Sigmoid colon (tissue), 4 donors: ENCODE measurements at regions not wholly inside any gene's neighbourhood (a gene's known extent, or its start where the extent isn't known, plus 50 kb on each side); places are given as distances from the start of the nearest gene placed in this dataset.

Source experiments
- EP300 ChIP-seq, 4 donors: sonication (generic); formaldehyde crosslinking; IDR thresholded peaks; one replicate each; pipeline ENCODE4 v1.6.1; 2017; ENCODE audit warnings: antibody characterized with exemption in 4 of 4
- POLR2A ChIP-seq, 2 donors: fragments of 450-650 bp; IDR thresholded peaks; one replicate each; pipeline ENCODE4 v1.6.1; 2016; ENCODE audit warnings: antibody characterized with exemption in 2 of 2, mild to moderate bottlenecking in 2 of 2, moderate library complexity in 2 of 2
- POLR2AphosphoS5 ChIP-seq, 4 donors: sonication (generic); formaldehyde crosslinking; IDR thresholded peaks; one replicate each; pipeline ENCODE4 v1.6.1; 2017; ENCODE audit warnings: antibody characterized with exemption in 4 of 4
- TF ChIP-seq, protein P1 (sequence below), 4 experiments: fragments of 450-650 bp in 3 of 4; fragments of 200-600 bp in 1 of 4; IDR thresholded peaks; one replicate each; pipeline ENCODE4 v1.5.1; 2016 to 2019; ENCODE audit warnings: antibody characterized with exemption in 4 of 4, mild to moderate bottlenecking in 3 of 4, moderate library complexity in 2 of 4

DNA sequence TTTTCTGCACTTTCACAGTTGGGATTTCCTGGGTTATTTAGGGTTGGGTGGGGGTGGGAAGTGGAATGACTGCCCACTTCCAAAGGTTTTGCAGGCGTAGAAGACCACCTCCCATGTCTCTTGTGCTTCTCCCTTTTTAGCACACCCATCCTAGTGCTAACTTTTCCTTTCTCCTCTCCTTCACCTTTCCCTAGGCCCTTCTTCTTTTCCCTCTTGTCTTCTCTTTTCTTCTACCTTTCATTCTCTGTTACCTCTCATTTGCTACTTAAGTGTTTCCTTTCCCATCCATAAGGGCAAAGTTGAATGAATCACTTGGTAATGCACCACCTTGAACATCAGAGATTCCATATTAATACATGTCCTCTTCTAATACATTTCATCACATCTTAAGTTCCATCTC, 105.0 kb upstream of the ZNF184 start:
- TF ChIP-seq, protein P1, sequence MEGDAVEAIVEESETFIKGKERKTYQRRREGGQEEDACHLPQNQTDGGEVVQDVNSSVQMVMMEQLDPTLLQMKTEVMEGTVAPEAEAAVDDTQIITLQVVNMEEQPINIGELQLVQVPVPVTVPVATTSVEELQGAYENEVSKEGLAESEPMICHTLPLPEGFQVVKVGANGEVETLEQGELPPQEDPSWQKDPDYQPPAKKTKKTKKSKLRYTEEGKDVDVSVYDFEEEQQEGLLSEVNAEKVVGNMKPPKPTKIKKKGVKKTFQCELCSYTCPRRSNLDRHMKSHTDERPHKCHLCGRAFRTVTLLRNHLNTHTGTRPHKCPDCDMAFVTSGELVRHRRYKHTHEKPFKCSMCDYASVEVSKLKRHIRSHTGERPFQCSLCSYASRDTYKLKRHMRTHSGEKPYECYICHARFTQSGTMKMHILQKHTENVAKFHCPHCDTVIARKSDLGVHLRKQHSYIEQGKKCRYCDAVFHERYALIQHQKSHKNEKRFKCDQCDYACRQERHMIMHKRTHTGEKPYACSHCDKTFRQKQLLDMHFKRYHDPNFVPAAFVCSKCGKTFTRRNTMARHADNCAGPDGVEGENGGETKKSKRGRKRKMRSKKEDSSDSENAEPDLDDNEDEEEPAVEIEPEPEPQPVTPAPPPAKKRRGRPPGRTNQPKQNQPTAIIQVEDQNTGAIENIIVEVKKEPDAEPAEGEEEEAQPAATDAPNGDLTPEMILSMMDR (IDR thresholded peaks at IDR 0.05): no peak
- TF ChIP-seq POLR2A (IDR thresholded peaks at IDR 0.05) (no peak), POLR2AphosphoS5 (IDR thresholded peaks at IDR 0.05) (no peak), EP300 (IDR thresholded peaks at IDR 0.05) (no peak)
